Activated T-cell treated with anti-CD3 and anti-CD28 coated beads, Interleukin-2, amount 50 U/mL, for 48 hours (primary cell): ENCODE measurements at regions not wholly inside any gene's neighbourhood (a gene's known extent, or its start where the extent isn't known, plus 50 kb on each side); places are given as distances from the start of the nearest gene placed in this dataset.
A peak's percentile ranks its signal among the peaks of the same experiment; 100 is the strongest.

Experiments used
- DNase-seq, 2 experiments: peaks; one replicate each; pipeline ENCODE4 v3.0.0-alpha.2; 2020

- no peak for DNase-seq
Observed at GRCh38 chr7:94054130-94054529, 50.0 kb upstream of the BET1 start.

GRCh38 chr7:94055963-94056362, 51.8 kb upstream of the BET1 start:
- no peak for DNase-seq

GRCh38 chr7:94056796-94057207, 52.6 kb upstream of the BET1 start:
- DNase-seq, result no peak

GRCh38 chr7:94057955-94058354, 53.8 kb upstream of the BET1 start:
- DNase-seq, result no peak

GRCh38 chr7:94059746-94060145, 55.6 kb upstream of the BET1 start:
- DNase-seq, result no peak

- peak in 1 of 2 experiments; percentile 19 for DNase-seq
Observed at GRCh38 chr7:94060752-94061151, 56.6 kb upstream of the BET1 start.

GRCh38 chr7:94061326-94061725, 57.2 kb upstream of the BET1 start:
- no peak for DNase-seq

- no peak for DNase-seq
Observed at GRCh38 chr7:94062372-94062771, 58.2 kb upstream of the BET1 start.

GRCh38 chr7:94064541-94065191, 60.5 kb upstream of the BET1 start:
- DNase-seq, result no peak

- no peak for DNase-seq
Observed at GRCh38 chr7:94067047-94067446, 62.9 kb upstream of the BET1 start.

- no peak for DNase-seq
Observed at GRCh38 chr7:94067506-94067905, 63.4 kb upstream of the BET1 start.

- no peak for DNase-seq
Observed at GRCh38 chr7:94069162-94069739, 65.1 kb upstream of the BET1 start.

GRCh38 chr7:94080551-94080950, 76.4 kb upstream of the BET1 start:
- no peak for DNase-seq

GRCh38 chr7:94082126-94082525, 78.0 kb upstream of the BET1 start:
- no peak for DNase-seq

- peak; percentile 34 to 44 for DNase-seq
Observed at GRCh38 chr7:94087664-94088352, 83.7 kb upstream of the BET1 start.

- no peak for DNase-seq
Observed at GRCh38 chr7:94088560-94088959, 84.4 kb upstream of the BET1 start.

GRCh38 chr7:94089806-94090205, 85.7 kb upstream of the BET1 start:
- no peak for DNase-seq

GRCh38 chr7:94092980-94093379, 88.8 kb upstream of the BET1 start:
- no peak for DNase-seq

GRCh38 chr7:94094298-94094697, 90.1 kb upstream of the BET1 start:
- DNase-seq, result no peak

- DNase-seq, result no peak
Observed at GRCh38 chr7:94095316-94096009, 91.3 kb upstream of the BET1 start.

- no peak for DNase-seq
Observed at GRCh38 chr7:94099679-94100078, 95.5 kb upstream of the BET1 start.

- DNase-seq, result no peak
Observed at GRCh38 chr7:94100723-94101345, 96.7 kb upstream of the BET1 start.

GRCh38 chr7:94104301-94104700, 100.1 kb upstream of the BET1 start:
- no peak for DNase-seq
